ENCODE measurements at regions not wholly inside any gene's neighbourhood (a gene's known extent, or its start where the extent isn't known, plus 50 kb on each side); places are given as distances from the start of the nearest gene placed in this dataset.
"Not testable (repeated sequence)": the region's sequence is repeated elsewhere in the genome, so short reads cannot be mapped to it uniquely, and the experiment has no call there.

GRCh38 chr9:2401746-2402145 lies 219.8 kb upstream of the VLDLR start:
- H3K9ac ChIP-seq (ENCODE audit: insufficient read depth, low read depth, low read length); in situ Hi-C loops (cut with HindIII; ENCODE audit: extremely low pct_ligation_motif_present, low pct_unique_long_range_greater_than_20kb); ATAC-seq; H3K36me3 ChIP-seq (replicated peaks in 1 of 2; ENCODE audit: control insufficient read depth in 1 of 2, insufficient read depth in 2 of 2, low read length in 2 of 2); H3K79me2 ChIP-seq (ENCODE audit: insufficient read depth, low read length); H3K27me3 ChIP-seq (ENCODE audit: control insufficient read depth in 1 of 2, insufficient read depth in 2 of 2, low read length in 2 of 2); BruUV-seq (replicated peaks); FAIRE-seq; intact Hi-C loops (cut with micrococcal nuclease; ENCODE audit: unreplicated experiment); H3K9me3 ChIP-seq (ENCODE audit: low read length); DNase-seq (ENCODE audit: low spot score); H2AFZ ChIP-seq (ENCODE audit: low read length); H3K4me2 ChIP-seq (ENCODE audit: low read depth, low read length); POLR2A ChIA-PET; H3K4me3 ChIP-seq (replicated peaks in 1 of 3; ENCODE audit: insufficient read depth in 1 of 3, low read depth in 2 of 3, low read length in 3 of 3); H3K27ac ChIP-seq (ENCODE audit: extremely low read length, insufficient read depth, low read length); H4K20me1 ChIP-seq (ENCODE audit: insufficient read depth, low read length); CTCF ChIA-PET (ENCODE audit: low intra/inter-chr PET ratio, low total read pairs); H3K4me1 ChIP-seq (ENCODE audit: insufficient read depth, low read length): not testable (repeated sequence)
- 2% methylated on average over 3 of the region's 3 CpGs for WGBS (ENCODE audit: low lambda C conversion rate)

GRCh38 chr9:2403701-2404100 lies 217.9 kb upstream of the VLDLR start:
- TF ChIP-seq ZC3H4 (CRISPR knock-in tag; IDR thresholded peaks at IDR 0.05; ENCODE audit: borderline replicate concordance) (no peak), ZMYM4 (CRISPR knock-in tag; IDR thresholded peaks at IDR 0.05) (no peak), NFKB2 (CRISPR knock-in tag; IDR thresholded peaks at IDR 0.05; ENCODE audit: borderline replicate concordance) (no peak), FOXO1 (CRISPR knock-in tag; IDR thresholded peaks at IDR 0.05) (no peak), PCBP2 (optimal IDR thresholded peaks at IDR 0.05; ENCODE audit: low read depth, low read length, poor library complexity, severe bottlenecking) (no peak), HNF1B (CRISPR knock-in tag; IDR thresholded peaks at IDR 0.05) (no peak), ZFP91 (CRISPR knock-in tag; IDR thresholded peaks at IDR 0.05; ENCODE audit: borderline replicate concordance) (no peak), TBX2 (CRISPR knock-in tag; IDR thresholded peaks at IDR 0.05; ENCODE audit: borderline replicate concordance) (no peak), HOXA5 (CRISPR knock-in tag; IDR thresholded peaks at IDR 0.05) (no peak), ZFP82 (CRISPR knock-in tag; IDR thresholded peaks at IDR 0.05; ENCODE audit: borderline replicate concordance) (no peak), PLRG1 (conservative IDR thresholded peaks at IDR 0.05) (no peak)
- TF ChIP-seq, protein P1, sequence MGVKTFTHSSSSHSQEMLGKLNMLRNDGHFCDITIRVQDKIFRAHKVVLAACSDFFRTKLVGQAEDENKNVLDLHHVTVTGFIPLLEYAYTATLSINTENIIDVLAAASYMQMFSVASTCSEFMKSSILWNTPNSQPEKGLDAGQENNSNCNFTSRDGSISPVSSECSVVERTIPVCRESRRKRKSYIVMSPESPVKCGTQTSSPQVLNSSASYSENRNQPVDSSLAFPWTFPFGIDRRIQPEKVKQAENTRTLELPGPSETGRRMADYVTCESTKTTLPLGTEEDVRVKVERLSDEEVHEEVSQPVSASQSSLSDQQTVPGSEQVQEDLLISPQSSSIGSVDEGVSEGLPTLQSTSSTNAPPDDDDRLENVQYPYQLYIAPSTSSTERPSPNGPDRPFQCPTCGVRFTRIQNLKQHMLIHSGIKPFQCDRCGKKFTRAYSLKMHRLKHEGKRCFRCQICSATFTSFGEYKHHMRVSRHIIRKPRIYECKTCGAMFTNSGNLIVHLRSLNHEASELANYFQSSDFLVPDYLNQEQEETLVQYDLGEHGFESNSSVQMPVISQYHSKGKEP (CRISPR knock-in tag; IDR thresholded peaks at IDR 0.05) = no peak
- H3K27me3 ChIP-seq (ENCODE audit: control insufficient read depth in 1 of 2, insufficient read depth in 2 of 2, low read length in 2 of 2) = no peaks in the 10 kb centered on the region
- no peak overlapping the region for H3K27ac ChIP-seq (ENCODE audit: extremely low read length, insufficient read depth, low read length)
- H3K4me2 ChIP-seq (ENCODE audit: low read depth, low read length) = no peak overlapping the region
- CTCF ChIA-PET (ENCODE audit: low intra/inter-chr PET ratio, low total read pairs) = no interaction called here
- no peaks in the 10 kb centered on the region for H3K9me3 ChIP-seq (ENCODE audit: low read length)
- no peak overlapping the region for H3K4me3 ChIP-seq (replicated peaks in 1 of 3; ENCODE audit: insufficient read depth in 1 of 3, low read depth in 2 of 3, low read length in 3 of 3)
- FAIRE-seq = no peak
- intact Hi-C loops (cut with micrococcal nuclease; ENCODE audit: unreplicated experiment) (no loop called here), in situ Hi-C loops (cut with HindIII; ENCODE audit: extremely low pct_ligation_motif_present, low pct_unique_long_range_greater_than_20kb) (no loop called here)
- no peaks in the 10 kb centered on the region for H3K4me1 ChIP-seq (ENCODE audit: insufficient read depth, low read length)
- H3K36me3 ChIP-seq (replicated peaks in 1 of 2; ENCODE audit: control insufficient read depth in 1 of 2, insufficient read depth in 2 of 2, low read length in 2 of 2) = no peaks in the 10 kb centered on the region
- no peak overlapping the region for H3K9ac ChIP-seq (ENCODE audit: insufficient read depth, low read depth, low read length)
- no peaks in the 10 kb centered on the region for H4K20me1 ChIP-seq (ENCODE audit: insufficient read depth, low read length)
- no peak overlapping the region for H2AFZ ChIP-seq (ENCODE audit: low read length)
- 0% methylated on average over 1 of the region's 1 CpG for WGBS (ENCODE audit: low lambda C conversion rate)
- POLR2A ChIA-PET = no interaction called here
- H3K79me2 ChIP-seq (ENCODE audit: insufficient read depth, low read length) = no peaks in the 10 kb centered on the region
- no peak for ATAC-seq
- DNase-seq (ENCODE audit: low spot score) = no peak
- no TSS peak for BruUV-seq (replicated peaks)

Measured in HepG2 (cell line).